ENCODE measurements at regions not wholly inside any gene's neighbourhood (a gene's known extent, or its start where the extent isn't known, plus 50 kb on each side); places are given as distances from the start of the nearest gene placed in this dataset.
"Not testable (repeated sequence)": the region's sequence is repeated elsewhere in the genome, so short reads cannot be mapped to it uniquely, and the experiment has no call there.

- H3K36me3 ChIP-seq (ENCODE audit: control insufficient read depth, insufficient read depth, low read length) = no peaks in the 10 kb centered on the region
- WGBS, 2 experiments = 92 to 94% methylated on average over 18 of the region's 18 CpGs
Observed at GRCh38 chr10:118817328-118818068, 62.7 kb upstream of the CACUL1 start.

GRCh38 chr10:118818621-118819221 is 64.0 kb upstream of the CACUL1 start:
- H3K27ac ChIP-seq (ENCODE audit: insufficient read depth, low read depth, low read length, poor library complexity, severe bottlenecking) = no peak overlapping the region
- WGBS, 2 experiments = 87 to 91% methylated on average over 17 of the region's 17 CpGs
- no peaks in the 10 kb centered on the region for H3K27me3 ChIP-seq (ENCODE audit: control insufficient read depth, insufficient read depth, low read length, poor library complexity, severe bottlenecking)
- no peaks in the 10 kb centered on the region for H3K4me1 ChIP-seq (ENCODE audit: control insufficient read depth, insufficient read depth, low read length)
- no peak overlapping the region for H3K4me3 ChIP-seq (ENCODE audit: insufficient read depth, low read depth, low read length)
- H3K9me3 ChIP-seq (ENCODE audit: control insufficient read depth, low read length) = no peaks in the 10 kb centered on the region
- H3K36me3 ChIP-seq (ENCODE audit: control insufficient read depth, insufficient read depth, low read length) = no peaks in the 10 kb centered on the region

More at GRCh38 chr10:118817328-118818068, 62.7 kb upstream of the CACUL1 start:
- no peak overlapping the region for H3K4me3 ChIP-seq (ENCODE audit: insufficient read depth, low read depth, low read length)
- H3K27me3 ChIP-seq (ENCODE audit: control insufficient read depth, insufficient read depth, low read length, poor library complexity, severe bottlenecking) = no peaks in the 10 kb centered on the region
- no peak overlapping the region for H3K27ac ChIP-seq (ENCODE audit: insufficient read depth, low read depth, low read length, poor library complexity, severe bottlenecking)
- H3K4me1 ChIP-seq (ENCODE audit: control insufficient read depth, insufficient read depth, low read length) = peaks cover 1% of the 10 kb centered on the region
- H3K9me3 ChIP-seq (ENCODE audit: control insufficient read depth, low read length) = no peaks in the 10 kb centered on the region

GRCh38 chr10:118820326-118821116 is 65.8 kb upstream of the CACUL1 start:
- Histone ChIP-seq H3K4me1 (ENCODE audit: control insufficient read depth, insufficient read depth, low read length) (no peaks in the 10 kb centered on the region), H3K36me3 (ENCODE audit: control insufficient read depth, insufficient read depth, low read length) (no peaks in the 10 kb centered on the region), H3K27me3 (ENCODE audit: control insufficient read depth, insufficient read depth, low read length, poor library complexity, severe bottlenecking) (no peaks in the 10 kb centered on the region), H3K9me3 (ENCODE audit: control insufficient read depth, low read length) (no peaks in the 10 kb centered on the region), H3K4me3 (ENCODE audit: insufficient read depth, low read depth, low read length) (no peak overlapping the region), H3K27ac (ENCODE audit: insufficient read depth, low read depth, low read length, poor library complexity, severe bottlenecking) (no peak overlapping the region)
- WGBS, 2 experiments = 91 to 92% methylated on average over 16 of the region's 16 CpGs

GRCh38 chr10:118823256-118823907 is 68.6 kb upstream of the CACUL1 start:
- no peaks in the 10 kb centered on the region for H3K27me3 ChIP-seq (ENCODE audit: control insufficient read depth, insufficient read depth, low read length, poor library complexity, severe bottlenecking)
- H3K4me1 ChIP-seq (ENCODE audit: control insufficient read depth, insufficient read depth, low read length) = no peaks in the 10 kb centered on the region
- H3K4me3 ChIP-seq (ENCODE audit: insufficient read depth, low read depth, low read length) = no peak overlapping the region
- no peak overlapping the region for H3K27ac ChIP-seq (ENCODE audit: insufficient read depth, low read depth, low read length, poor library complexity, severe bottlenecking)
- H3K9me3 ChIP-seq (ENCODE audit: control insufficient read depth, low read length) = no peaks in the 10 kb centered on the region
- no peaks in the 10 kb centered on the region for H3K36me3 ChIP-seq (ENCODE audit: control insufficient read depth, insufficient read depth, low read length)
- 82 to 83% methylated on average over 4 of the region's 4 CpGs for WGBS, 2 experiments

- H3K9me3 ChIP-seq (ENCODE audit: control insufficient read depth, low read length) = no peaks in the 10 kb centered on the region
- no peak overlapping the region for H3K4me3 ChIP-seq (ENCODE audit: insufficient read depth, low read depth, low read length)
- H3K27ac ChIP-seq (ENCODE audit: insufficient read depth, low read depth, low read length, poor library complexity, severe bottlenecking) = no peak overlapping the region
- H3K36me3 ChIP-seq (ENCODE audit: control insufficient read depth, insufficient read depth, low read length) = no peaks in the 10 kb centered on the region
- peaks cover 1% of the 10 kb centered on the region for H3K4me1 ChIP-seq (ENCODE audit: control insufficient read depth, insufficient read depth, low read length)
- no peaks in the 10 kb centered on the region for H3K27me3 ChIP-seq (ENCODE audit: control insufficient read depth, insufficient read depth, low read length, poor library complexity, severe bottlenecking)
- 91 to 94% methylated on average over 1 of the region's 1 CpG for WGBS, 2 experiments
Observed at GRCh38 chr10:118827053-118827452, 72.3 kb upstream of the CACUL1 start.

GRCh38 chr10:118827466-118828155 is 72.8 kb upstream of the CACUL1 start:
- 91% methylated on average over 5 to 7 of the region's 7 CpGs for WGBS, 2 experiments
- peaks cover 4% of the 10 kb centered on the region for H3K4me1 ChIP-seq (ENCODE audit: control insufficient read depth, insufficient read depth, low read length)
- no peaks in the 10 kb centered on the region for H3K9me3 ChIP-seq (ENCODE audit: control insufficient read depth, low read length)
- no peaks in the 10 kb centered on the region for H3K27me3 ChIP-seq (ENCODE audit: control insufficient read depth, insufficient read depth, low read length, poor library complexity, severe bottlenecking)
- no peak overlapping the region for H3K27ac ChIP-seq (ENCODE audit: insufficient read depth, low read depth, low read length, poor library complexity, severe bottlenecking)
- H3K36me3 ChIP-seq (ENCODE audit: control insufficient read depth, insufficient read depth, low read length) = no peaks in the 10 kb centered on the region
- H3K4me3 ChIP-seq (ENCODE audit: insufficient read depth, low read depth, low read length) = no peak overlapping the region

- H3K36me3 ChIP-seq (ENCODE audit: control insufficient read depth, insufficient read depth, low read length) = no peaks in the 10 kb centered on the region
- no peak overlapping the region for H3K4me3 ChIP-seq (ENCODE audit: insufficient read depth, low read depth, low read length)
- no peaks in the 10 kb centered on the region for H3K9me3 ChIP-seq (ENCODE audit: control insufficient read depth, low read length)
- no peaks in the 10 kb centered on the region for H3K27me3 ChIP-seq (ENCODE audit: control insufficient read depth, insufficient read depth, low read length, poor library complexity, severe bottlenecking)
- no peak overlapping the region for H3K27ac ChIP-seq (ENCODE audit: insufficient read depth, low read depth, low read length, poor library complexity, severe bottlenecking)
- 82 to 86% methylated on average over 7 of the region's 7 CpGs for WGBS, 2 experiments
- peaks cover 4% of the 10 kb centered on the region for H3K4me1 ChIP-seq (ENCODE audit: control insufficient read depth, insufficient read depth, low read length)
Observed at GRCh38 chr10:118832241-118832651, 77.5 kb upstream of the CACUL1 start.

GRCh38 chr10:118834370-118834769 is 79.6 kb upstream of the CACUL1 start:
- not testable (repeated sequence) for H3K36me3 ChIP-seq (ENCODE audit: control insufficient read depth, insufficient read depth, low read length); H3K9me3 ChIP-seq (ENCODE audit: control insufficient read depth, low read length); H3K4me1 ChIP-seq (ENCODE audit: control insufficient read depth, insufficient read depth, low read length); H3K4me3 ChIP-seq (ENCODE audit: insufficient read depth, low read depth, low read length); H3K27me3 ChIP-seq (ENCODE audit: control insufficient read depth, insufficient read depth, low read length, poor library complexity, severe bottlenecking); H3K27ac ChIP-seq (ENCODE audit: insufficient read depth, low read depth, low read length, poor library complexity, severe bottlenecking)
- 57 to 92% methylated on average over 3 to 5 of the region's 5 CpGs for WGBS, 2 experiments

GRCh38 chr10:118835682-118836326 is 81.0 kb upstream of the CACUL1 start:
- Histone ChIP-seq H3K27ac (ENCODE audit: insufficient read depth, low read depth, low read length, poor library complexity, severe bottlenecking) (no peak overlapping the region), H3K36me3 (ENCODE audit: control insufficient read depth, insufficient read depth, low read length) (no peaks in the 10 kb centered on the region), H3K4me1 (ENCODE audit: control insufficient read depth, insufficient read depth, low read length) (peaks cover 4% of the 10 kb centered on the region), H3K27me3 (ENCODE audit: control insufficient read depth, insufficient read depth, low read length, poor library complexity, severe bottlenecking) (no peaks in the 10 kb centered on the region), H3K9me3 (ENCODE audit: control insufficient read depth, low read length) (no peaks in the 10 kb centered on the region), H3K4me3 (ENCODE audit: insufficient read depth, low read depth, low read length) (no peak overlapping the region)
- WGBS, 2 experiments = 89 to 93% methylated on average over 3 of the region's 3 CpGs
